GM12865 (cell line): ENCODE measurements at regions not wholly inside any gene's neighbourhood (a gene's known extent, or its start where the extent isn't known, plus 50 kb on each side); places are given as distances from the start of the nearest gene placed in this dataset.

Experiments used
- DNase-seq: peaks from one replicate; pipeline ENCODE4 v3.0.0; 2010; ENCODE audit warnings: low read depth
- H3K4me3 ChIP-seq: 2 replicates; pipeline ENCODE4 v1.5.1; 2011; ENCODE audit warnings: mild to moderate bottlenecking, low read depth, low read length, control low read depth
- CTCF ChIP-seq: IDR thresholded peaks from 2 replicates; pipeline ENCODE4 v1.5.1; 2011; ENCODE audit warnings: low read length, control low read depth, low read depth, inconsistent platforms; ENCODE audit not compliant: insufficient read depth; ENCODE audit errors: missing control alignments

DNA sequence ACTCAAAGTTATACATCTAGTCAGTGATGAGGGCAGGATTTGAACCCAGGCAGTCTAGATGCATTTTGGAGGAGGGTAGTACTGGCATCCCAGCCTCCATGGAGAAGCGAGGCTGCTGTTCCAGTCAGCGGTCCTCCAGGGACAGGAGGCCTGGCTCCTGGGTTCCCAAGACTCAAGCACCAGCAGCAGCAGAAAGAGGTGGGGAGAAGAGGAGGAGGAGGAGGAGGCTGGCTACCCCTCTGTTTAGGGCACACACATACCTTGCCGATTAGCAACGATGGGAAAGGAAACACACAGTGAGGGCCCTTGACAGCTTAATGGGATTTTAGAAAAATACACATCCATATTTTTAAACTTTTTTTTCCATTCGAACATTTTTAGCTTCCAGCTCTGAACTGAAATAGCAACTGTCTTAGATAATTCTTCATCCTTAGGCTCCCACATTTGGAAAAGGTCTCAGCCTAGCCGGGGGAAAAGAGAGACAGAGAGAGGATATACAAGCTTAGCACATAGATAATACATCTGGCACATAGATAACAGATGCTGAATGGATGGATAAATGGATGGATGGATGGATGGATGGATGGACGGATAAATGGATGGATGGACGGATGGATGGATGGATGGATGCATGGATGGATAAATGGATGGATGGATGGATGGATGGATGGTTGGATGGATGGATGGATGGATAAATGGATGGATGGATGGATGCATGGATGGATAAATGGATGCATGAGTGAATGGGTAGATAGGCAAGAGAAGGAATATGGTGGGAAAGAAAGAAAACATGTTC is 87.9 kb downstream of the LBH start:
- TF ChIP-seq CTCF, result no peak
- no peak for DNase-seq
- H3K4me3 ChIP-seq, result no peak overlapping the region

DNA sequence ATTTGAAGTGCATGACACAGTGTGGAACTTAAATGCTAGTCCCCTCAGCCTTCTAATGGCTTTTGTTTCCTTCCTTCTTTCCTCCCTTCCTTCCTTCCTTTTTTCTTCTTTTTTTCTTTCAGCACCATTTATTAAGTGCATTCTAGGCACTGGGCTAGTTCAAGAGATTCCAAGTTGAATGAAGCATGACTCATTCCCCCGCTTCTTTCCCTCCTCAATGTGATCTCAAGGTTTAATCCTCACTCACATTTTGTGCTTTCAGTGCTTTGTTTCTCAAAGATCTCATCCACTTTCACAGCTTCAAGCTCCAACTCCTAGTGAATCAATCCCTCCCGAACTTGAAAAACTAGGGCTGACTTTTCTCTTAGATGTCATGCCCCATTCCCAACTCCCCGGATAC is 90.1 kb downstream of the LBH start:
- no peak overlapping the region for H3K4me3 ChIP-seq
- TF ChIP-seq CTCF, result no peak
- no peak for DNase-seq

DNA sequence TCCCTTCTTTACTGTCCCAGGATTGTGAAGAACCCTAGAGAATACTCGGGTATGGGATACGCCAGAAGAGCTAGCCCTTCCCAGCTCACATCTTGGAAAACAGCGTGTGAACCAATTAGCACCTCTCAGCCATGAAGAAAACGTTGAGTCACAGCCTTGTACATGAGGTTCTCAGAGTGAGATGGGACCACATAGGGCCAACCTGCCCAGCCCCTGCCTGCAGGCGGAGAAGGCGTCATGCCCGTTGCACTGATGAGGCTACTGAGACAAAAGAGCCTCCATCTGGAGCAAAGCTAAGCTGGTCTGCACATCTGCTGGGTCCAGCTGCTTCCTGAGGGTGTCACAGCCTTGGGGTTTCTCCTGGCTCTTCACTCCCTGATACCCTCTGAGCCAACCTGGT is 92.2 kb downstream of the LBH start:
- DNase-seq, result no peak
- H3K4me3 ChIP-seq, result no peak overlapping the region
- no peak for TF ChIP-seq CTCF

GRCh38 chr2:30324245-30324908 is 93.0 kb downstream of the LBH start:
- no peak for TF ChIP-seq CTCF
- no peak for DNase-seq

DNA sequence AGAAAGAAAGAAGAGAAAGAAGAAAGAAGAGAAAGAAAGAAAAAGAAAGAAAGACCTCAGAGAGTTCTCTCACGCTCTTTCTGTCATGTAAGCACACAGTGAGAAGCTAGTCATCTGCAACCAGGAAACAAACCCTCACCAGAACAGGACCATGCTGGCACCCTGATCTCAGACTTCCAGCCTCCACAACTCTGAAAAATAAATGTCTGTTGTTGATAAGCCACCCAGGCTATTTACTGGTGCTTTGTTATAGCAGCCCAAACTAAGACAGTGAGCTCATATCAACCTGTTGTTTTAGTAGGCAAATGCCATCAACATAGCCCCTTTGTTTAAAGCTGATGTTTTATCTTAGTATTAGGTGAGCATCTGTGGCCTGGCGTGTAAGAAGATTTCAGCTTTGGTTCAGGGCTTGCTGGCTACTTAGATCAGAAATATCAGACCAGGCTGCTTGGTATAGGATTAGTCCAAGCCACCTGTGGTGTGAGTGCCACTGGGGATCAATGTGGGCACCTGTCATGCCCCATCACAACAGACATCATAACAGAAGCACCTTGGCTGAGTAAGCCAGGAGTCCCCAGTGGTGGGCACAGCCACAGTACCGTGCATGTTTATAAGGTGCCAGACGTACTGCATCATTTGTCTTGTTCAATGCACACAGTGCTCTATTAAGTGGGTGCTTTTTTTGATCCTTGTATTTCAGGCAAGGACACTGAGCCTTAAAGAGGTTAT is 94.4 kb downstream of the LBH start:
- TF ChIP-seq CTCF, result no peak
- H3K4me3 ChIP-seq, result no peak overlapping the region
- DNase-seq, result no peak

More at GRCh38 chr2:30324245-30324908, 93.0 kb downstream of the LBH start:
- no peak overlapping the region for H3K4me3 ChIP-seq

DNA sequence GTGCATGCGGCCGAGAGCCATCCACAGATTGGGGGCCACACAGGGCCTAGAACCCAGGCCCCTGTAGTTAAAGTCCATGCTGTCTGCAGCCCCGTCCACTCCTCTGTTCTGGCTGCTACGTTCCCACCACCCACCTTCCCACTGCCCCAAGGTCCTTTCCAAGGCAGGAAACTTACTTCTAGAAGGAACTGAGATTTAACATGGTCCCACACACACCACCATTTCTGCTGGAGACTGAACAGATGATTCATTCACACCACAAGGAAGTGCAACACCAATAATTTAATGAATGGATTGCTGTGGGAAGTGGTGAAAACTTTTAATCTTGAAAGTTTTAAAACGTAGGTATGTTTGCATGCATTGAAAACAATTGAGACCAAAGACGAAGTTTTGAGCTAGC is 95.2 kb downstream of the LBH start:
- no peak for DNase-seq

More for the DNA sequence above, 95.2 kb downstream of the LBH start:
- no peak for TF ChIP-seq CTCF
- no peak overlapping the region for H3K4me3 ChIP-seq
